ENCODE measurements at regions not wholly inside any gene's neighbourhood (a gene's known extent, or its start where the extent isn't known, plus 50 kb on each side); places are given as distances from the start of the nearest gene placed in this dataset.

- DNase-seq = no peak
Observed at GRCh38 chr17:79443026-79443425, 167.8 kb downstream of the RBFOX3 start.

DNA sequence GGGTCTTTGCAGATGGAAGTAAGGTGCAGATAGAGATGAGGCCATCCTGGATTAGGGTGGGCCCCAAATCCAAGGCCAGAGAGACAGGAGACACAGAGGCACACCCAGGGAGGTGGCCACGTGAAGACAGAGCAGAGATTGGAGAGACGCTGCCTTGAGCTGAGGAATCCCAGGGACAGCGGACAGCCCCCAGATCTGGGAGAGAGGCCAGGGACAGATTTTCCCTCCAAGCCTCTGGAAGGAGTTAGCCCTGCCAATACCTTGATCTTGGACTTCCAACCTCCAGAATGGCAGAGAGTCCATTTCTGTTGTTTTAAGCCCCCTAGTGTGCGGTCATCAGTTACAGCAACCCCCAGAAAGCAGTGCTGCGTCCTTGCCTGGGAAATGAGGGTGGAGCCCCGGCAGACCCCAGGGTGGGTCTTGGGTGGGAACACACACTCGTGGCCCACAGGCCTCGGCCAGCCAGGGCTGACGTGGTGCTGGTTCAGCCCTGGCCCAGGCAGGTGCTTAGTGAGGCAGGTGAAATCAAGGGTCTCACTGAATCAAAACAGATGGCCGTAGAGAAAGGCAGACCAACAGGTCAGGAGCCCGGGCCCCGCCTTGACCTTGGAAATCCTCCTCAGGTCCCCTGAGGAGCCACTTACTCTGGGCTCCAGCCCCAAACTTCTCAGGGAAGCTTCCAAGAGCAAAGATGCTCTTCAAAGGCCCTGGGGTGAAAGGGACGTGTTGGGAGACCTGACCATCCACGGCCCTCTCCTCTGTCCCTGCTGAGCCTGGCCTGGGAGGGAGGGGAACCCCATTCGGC is 169.3 kb downstream of the RBFOX3 start:
- peak; percentile 42 for DNase-seq

DNA sequence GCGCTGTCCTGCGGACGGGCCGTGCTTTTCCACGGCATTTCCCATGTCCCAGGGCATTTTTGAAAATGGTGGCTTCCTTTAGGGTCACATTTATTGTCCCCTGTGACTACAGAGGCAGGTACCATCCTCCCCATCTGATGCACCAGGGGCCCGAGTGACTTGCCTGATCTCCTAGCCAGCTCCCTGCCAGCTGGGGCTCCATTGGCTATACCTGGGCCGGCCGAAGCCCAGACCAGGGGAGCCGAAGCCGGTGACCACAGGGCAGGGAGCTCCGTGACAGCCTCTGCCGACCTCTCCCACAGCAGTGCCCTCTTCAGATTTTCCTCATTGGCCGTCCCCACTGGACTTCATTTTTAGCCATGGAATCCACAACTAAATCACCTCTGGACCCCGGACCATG is 170.6 kb downstream of the RBFOX3 start:
- DNase-seq = no peak

GRCh38 chr17:79439493-79439892 is 171.4 kb downstream of the RBFOX3 start:
- no peak for DNase-seq

DNA sequence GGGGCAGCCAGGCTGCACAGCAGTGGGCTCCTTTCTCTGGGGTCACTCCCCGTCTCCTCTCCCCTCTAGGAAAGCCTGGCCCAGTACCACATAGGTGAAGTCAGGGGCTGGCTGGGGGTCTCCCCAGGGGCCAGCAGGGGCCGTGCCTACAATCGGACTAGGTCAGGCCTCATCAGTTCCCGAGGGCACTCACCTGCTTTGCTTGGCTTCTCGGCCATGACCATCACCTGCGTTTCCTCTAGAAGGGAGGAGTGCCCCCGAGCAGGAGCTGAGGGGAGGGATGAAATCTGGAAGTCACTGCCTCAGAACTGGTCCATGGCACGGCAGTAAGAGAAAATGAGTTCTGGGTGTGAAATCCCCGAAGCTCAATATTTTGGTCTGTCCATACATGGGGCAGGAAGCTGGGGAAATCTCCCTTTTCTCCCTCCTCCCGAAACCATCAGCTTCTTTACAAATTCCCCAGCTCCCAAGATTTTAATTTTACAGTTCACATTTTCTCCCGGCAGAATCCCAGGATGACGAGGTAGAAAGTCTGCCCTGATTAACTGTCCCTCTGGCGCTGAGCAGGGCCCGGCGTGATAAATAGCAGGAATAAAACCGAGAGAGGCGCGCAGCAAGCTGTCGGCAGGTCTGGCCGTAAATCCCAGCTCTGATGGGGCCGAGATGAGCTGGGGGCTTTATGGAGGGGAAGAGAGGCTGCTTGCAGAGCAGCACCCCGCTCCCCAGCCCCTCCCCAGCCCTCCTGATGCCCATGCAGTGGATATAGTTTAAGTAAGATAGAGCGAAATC is 172.1 kb downstream of the RBFOX3 start:
- no peak for DNase-seq

DNA sequence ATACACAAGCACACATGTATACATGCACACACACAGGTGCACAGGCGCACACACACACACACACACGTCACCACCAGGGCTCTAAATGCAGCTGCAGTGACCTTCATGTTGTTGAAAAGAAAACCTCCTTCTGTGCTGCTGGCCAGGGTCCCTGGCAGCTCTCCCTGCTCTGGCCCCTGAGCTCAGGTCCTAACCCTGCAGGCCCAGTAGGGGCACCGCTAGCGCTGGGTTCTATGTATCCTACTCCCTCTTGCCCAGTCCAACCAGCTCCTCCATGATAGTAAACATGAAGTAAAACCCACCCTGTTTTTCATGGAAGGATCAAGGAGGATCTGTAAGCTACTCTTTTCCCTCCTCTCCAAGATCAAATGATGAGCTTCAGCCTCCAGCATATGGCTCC is 172.8 kb downstream of the RBFOX3 start:
- DNase-seq = no peak

DNA sequence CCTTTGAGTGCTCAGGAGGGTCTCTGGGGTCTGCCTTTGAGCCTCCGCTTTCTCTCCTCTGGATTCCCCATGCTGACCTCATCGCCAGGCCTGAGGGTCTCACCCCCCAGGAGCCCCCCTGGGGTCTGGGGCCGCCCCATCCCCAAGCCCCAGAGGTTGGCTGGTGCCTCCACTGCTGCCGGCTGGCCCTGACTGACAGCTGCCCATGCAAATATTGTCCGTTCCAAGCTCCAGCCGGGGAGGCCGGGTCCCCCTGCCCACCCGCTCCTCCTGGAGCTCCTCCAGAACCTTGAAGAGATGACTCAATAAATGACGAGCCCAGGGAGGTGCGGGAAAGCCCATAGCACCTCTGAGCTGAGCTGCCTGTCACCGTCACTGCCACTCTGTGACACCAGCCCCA is 173.8 kb downstream of the RBFOX3 start:
- DNase-seq = no peak

DNA sequence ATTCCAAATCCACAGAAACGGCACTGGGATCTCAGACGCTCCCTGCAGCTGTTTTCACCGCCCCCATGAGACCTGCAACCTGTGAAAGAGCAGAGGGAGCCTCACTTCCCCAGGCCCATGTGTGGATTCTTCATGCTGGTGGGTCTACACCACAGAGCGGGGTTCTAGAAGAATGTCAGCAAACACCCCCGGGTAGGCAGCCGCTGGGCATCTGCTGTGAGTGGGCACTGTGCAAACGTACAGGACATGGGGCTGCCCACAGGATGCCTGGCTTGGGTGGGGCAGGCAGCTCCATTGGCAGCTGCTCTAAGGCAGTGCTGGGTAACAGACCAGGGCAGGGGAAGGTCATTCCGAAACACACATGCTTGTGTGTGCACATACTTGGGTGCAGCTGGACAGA is 174.9 kb downstream of the RBFOX3 start:
- DNase-seq = peak; percentile 14

DNA sequence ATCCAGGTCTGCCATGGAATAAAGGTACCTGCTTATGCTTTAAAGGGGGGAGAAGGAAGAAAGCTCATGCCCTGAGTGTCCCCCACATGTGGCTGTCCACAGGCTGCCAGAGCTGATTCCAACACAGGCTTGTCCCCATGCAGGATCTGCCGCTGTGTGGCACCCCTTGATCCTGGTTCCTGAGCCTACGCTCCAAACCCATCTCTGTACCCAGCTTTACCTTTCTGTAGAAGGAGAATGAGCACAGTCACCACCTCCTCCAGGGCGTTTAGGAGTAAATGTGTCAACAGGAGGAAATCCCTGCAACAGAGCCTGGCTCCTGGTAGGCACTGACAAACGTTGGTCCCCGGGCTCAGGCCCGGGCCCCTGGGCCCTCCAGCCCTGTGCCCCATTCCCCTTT is 175.6 kb downstream of the RBFOX3 start:
- no peak for DNase-seq

GRCh38 chr17:79434215-79434614 is 176.6 kb downstream of the RBFOX3 start:
- DNase-seq = no peak

GRCh38 chr17:79433379-79433778 is 177.5 kb downstream of the RBFOX3 start:
- no peak for DNase-seq

GRCh38 chr17:79431175-79431574 is 179.7 kb downstream of the RBFOX3 start:
- no peak for DNase-seq

DNA sequence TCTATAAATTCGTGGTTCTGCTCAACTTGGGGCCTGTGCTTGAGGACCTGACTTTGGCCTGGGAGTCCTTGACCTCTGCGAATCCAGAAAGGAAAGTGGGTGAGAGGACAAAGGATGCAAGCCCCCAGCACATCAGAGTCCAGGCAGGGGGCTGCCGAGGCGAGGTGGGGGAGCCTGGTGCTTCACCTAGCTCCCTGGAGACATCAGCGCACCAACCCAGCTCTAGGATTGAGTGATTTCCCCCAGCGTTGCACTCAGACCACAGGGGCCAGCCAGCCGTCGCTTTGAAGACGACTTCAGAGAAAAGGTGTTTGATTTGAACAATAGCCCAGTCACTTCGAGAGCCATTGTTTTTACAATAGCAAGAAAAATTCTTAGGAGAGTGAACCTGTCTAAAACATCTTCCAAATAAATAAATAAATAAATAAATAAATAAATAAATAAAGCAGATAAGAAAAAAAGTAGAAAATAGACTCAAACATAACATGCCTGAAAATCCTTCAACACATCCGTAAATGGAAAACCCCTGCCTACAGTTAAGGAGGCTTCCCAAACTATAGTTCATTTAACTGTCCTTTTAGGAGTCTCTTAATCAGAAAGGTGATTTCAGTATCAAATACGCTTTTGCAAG is 180.9 kb downstream of the RBFOX3 start:
- no peak for DNase-seq

GRCh38 chr17:79428988-79429387 is 181.9 kb downstream of the RBFOX3 start:
- no peak for DNase-seq

GRCh38 chr17:79427621-79428539 is 183.0 kb downstream of the RBFOX3 start:
- no peak for DNase-seq

DNA sequence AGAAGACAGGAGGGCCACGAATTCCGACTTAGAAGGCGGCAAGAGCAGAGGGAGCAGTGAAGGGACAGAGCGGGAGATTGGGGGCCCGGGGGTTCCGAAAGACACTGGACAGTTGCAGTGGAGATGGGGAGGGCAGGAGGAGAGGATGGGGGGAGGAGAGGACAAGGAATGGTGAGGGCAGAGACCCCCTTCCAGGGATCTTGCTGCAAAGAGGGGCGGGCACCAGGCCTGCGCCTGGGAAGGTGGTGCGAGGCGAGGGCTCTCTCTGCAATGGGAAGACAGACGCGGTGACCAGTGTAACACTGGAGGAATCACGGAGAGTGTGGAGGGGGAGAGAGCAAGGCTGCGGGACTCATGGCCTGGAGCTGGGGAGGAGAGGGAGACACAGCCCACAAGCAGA is 185.2 kb downstream of the RBFOX3 start:
- DNase-seq = no peak

GRCh38 chr17:79424471-79425185 is 186.2 kb downstream of the RBFOX3 start:
- DNase-seq = no peak

DNA sequence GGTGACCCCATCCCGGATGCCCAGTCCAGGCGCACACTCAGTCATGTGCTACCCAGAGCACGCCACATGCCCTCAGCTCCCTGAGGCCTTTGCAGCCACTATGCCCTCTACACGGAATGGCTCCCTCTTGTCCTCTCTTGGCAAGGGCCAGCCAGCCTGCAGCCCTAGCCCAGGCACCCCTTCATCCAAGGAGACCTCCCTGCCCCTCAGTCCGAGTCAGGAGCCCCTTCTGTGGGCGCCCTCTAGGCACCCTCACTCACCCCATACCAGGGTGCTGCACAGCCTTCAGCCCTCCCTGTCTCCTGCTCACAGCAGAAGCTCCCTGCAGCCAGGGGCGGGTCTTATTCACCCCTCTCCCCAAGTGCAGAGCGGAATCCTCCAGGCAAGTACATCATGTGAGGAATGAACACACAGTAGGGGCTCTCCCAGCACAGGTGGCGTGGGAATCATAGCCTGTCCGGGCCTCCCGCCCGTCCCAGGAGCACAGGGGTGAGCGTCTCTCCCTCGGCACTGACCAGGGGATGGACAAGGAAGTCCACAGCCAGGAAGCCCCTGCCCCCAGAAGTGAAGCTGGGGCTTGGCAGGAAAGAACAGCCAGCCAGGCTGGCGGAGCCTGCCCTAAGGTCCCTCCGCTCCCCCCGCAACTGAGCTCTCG is 186.9 kb downstream of the RBFOX3 start:
- no peak for DNase-seq

- no peak for DNase-seq
Observed at GRCh38 chr17:79422236-79422635, 188.6 kb downstream of the RBFOX3 start.

DNA sequence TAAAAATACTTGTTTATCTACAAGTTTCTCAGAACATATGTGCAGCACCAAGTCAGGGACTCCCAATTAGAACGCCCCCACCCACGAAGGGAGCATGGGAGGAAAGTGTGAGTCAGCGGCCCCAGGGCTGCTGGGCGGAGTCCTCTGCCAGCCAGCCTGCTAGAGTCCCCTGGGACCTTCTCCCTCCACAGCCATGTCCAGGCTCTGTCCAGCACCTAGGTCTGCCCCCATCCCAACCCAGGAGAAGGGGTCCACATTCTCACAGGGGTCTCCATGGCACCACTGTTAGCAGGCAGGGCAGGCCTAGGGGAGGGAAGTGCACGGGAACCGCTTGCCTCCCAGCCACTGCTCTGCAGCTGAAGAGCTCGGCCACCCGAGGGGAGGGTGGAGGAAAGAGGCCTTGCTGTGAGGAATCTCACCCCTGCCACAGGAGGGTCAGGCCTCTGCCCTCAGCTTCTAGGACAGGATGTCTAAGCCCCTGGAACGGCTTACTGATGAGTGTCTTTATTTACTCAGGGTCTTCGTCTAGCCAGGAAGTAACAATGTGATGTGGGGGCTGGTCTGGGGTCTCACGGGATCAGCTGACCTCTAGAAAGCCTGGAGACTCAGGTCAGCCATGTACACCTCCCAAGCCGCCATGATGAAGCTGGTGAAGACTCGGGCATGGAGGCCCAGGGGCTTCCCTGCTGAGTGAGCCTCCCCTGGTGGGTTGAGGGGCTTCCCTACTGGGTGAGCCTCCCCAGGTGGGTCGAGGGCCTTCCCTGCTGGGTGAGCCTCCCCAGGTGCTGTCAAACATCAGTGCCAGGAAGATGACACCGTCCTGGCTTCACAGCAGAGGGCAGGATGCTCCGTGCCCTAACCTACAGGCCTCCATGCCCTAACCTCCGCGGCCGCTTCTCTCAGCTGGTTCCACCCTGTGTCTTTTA is 190.3 kb downstream of the RBFOX3 start:
- no peak for DNase-seq
